Retinal pigment epithelial cell (primary cell): ENCODE measurements at regions not wholly inside any gene's neighbourhood (a gene's known extent, or its start where the extent isn't known, plus 50 kb on each side); places are given as distances from the start of the nearest gene placed in this dataset.

Source experiments
- DNase-seq: peaks from one replicate; pipeline ENCODE4 v3.0.0-alpha.2; 2010; ENCODE audit warnings: low read depth
- H3K4me3 ChIP-seq: 2 replicates; pipeline ENCODE4 v1.5.1; 2011; ENCODE audit warnings: mild to moderate bottlenecking, low read length, control low read depth, moderate library complexity
- CTCF ChIP-seq: conservative IDR thresholded peaks from 2 replicates; pipeline ENCODE4 v1.5.1; 2011; ENCODE audit warnings: low read depth, low read length, control low read depth, inconsistent platforms

GRCh38 chr1:90106311-90106710, 111.4 kb downstream of the ZNF326 start:
- no peak overlapping the region for H3K4me3 ChIP-seq
- no peak for TF ChIP-seq CTCF
- peak; percentile 63 for DNase-seq

- no peak for TF ChIP-seq CTCF
- H3K4me3 ChIP-seq: no peak overlapping the region
- DNase-seq: no peak
These were observed 110.1 kb downstream of the ZNF326 start for GRCh38 chr1:90104941-90105538.

- no peak overlapping the region for H3K4me3 ChIP-seq
- DNase-seq: no peak
- no peak for TF ChIP-seq CTCF
These were observed 105.7 kb downstream of the ZNF326 start for GRCh38 chr1:90100566-90100965.

GRCh38 chr1:90092441-90092840, 97.5 kb downstream of the ZNF326 start:
- TF ChIP-seq CTCF: no peak
- H3K4me3 ChIP-seq: no peak overlapping the region
- DNase-seq: no peak
